Nephron (organoid): ENCODE measurements at regions not wholly inside any gene's neighbourhood (a gene's known extent, or its start where the extent isn't known, plus 50 kb on each side); places are given as distances from the start of the nearest gene placed in this dataset.

Experiments used
- H3K27ac Mint-ChIP-seq, 3 experiments: 2 replicates each; pipeline ENCODE4 v1.8.0; 2020; ENCODE audit warnings: mixed read lengths in 3 of 3, mild to moderate bottlenecking in 2 of 3, moderate library complexity in 1 of 3
- H3K27me3 Mint-ChIP-seq: 2 replicates; pipeline ENCODE4 v1.8.0; 2021; ENCODE audit warnings: low read depth, mild to moderate bottlenecking, moderate library complexity, mixed read lengths
- H3K36me3 Mint-ChIP-seq: 2 replicates; pipeline ENCODE4 v1.8.0; 2020; ENCODE audit warnings: low read depth, mixed read lengths
- H3K4me1 Mint-ChIP-seq: 2 replicates; pipeline ENCODE4 v1.8.0; 2020; ENCODE audit warnings: mixed read lengths
- H3K4me3 Mint-ChIP-seq, 3 experiments: 2 replicates each; pipeline ENCODE4 v1.8.0; 2020; ENCODE audit warnings: mild to moderate bottlenecking in 3 of 3, mixed read lengths in 3 of 3, moderate library complexity in 2 of 3
- H3K9me3 Mint-ChIP-seq: 2 replicates; pipeline ENCODE4 v1.8.0; 2020; ENCODE audit warnings: mixed read lengths
- CTCF ChIP-seq, 3 experiments: fragments of 200-600 bp; sonication (generic); IDR thresholded peaks; one replicate each; pipeline ENCODE4 v1.5.0; 2021; ENCODE audit warnings: antibody characterized with exemption in 3 of 3; ENCODE audit not compliant: unreplicated experiment in 3 of 3

GRCh38 chr20:6395695-6396094 lies 272.9 kb upstream of the FERMT1 start:
- TF ChIP-seq CTCF (IDR thresholded peaks at IDR 0.05; ENCODE audit: unreplicated experiment in 3 of 3): no peak
- Mint-ChIP-seq H3K4me3 (no peak overlapping the region), H3K27ac (no peak overlapping the region)

GRCh38 chr20:6388671-6389197 lies 265.9 kb upstream of the FERMT1 start:
- no peak for TF ChIP-seq CTCF (IDR thresholded peaks at IDR 0.05; ENCODE audit: unreplicated experiment in 3 of 3)
- no peaks in the 10 kb centered on the region for H3K4me1 Mint-ChIP-seq
- H3K9me3 Mint-ChIP-seq: no peaks in the 10 kb centered on the region
- H3K27me3 Mint-ChIP-seq: no peaks in the 10 kb centered on the region
- H3K27ac Mint-ChIP-seq: no peak overlapping the region
- no peaks in the 10 kb centered on the region for H3K36me3 Mint-ChIP-seq
- no peak overlapping the region for H3K4me3 Mint-ChIP-seq

More at GRCh38 chr20:6395695-6396094, 272.9 kb upstream of the FERMT1 start:
- Mint-ChIP-seq H3K27me3 (no peaks in the 10 kb centered on the region), H3K36me3 (no peaks in the 10 kb centered on the region), H3K9me3 (no peaks in the 10 kb centered on the region), H3K4me1 (no peaks in the 10 kb centered on the region)

GRCh38 chr20:6384956-6385486 lies 262.2 kb upstream of the FERMT1 start:
- H3K27me3 Mint-ChIP-seq: no peaks in the 10 kb centered on the region

GRCh38 chr20:6384380-6384779 lies 261.6 kb upstream of the FERMT1 start:
- Mint-ChIP-seq H3K27me3 (no peaks in the 10 kb centered on the region), H3K9me3 (no peaks in the 10 kb centered on the region), H3K4me3 (no peak overlapping the region), H3K27ac (no peak overlapping the region), H3K4me1 (no peaks in the 10 kb centered on the region), H3K36me3 (no peaks in the 10 kb centered on the region)
- TF ChIP-seq CTCF (IDR thresholded peaks at IDR 0.05; ENCODE audit: unreplicated experiment in 3 of 3): no peak

More at GRCh38 chr20:6384956-6385486, 262.2 kb upstream of the FERMT1 start:
- Mint-ChIP-seq H3K36me3 (no peaks in the 10 kb centered on the region), H3K27ac (no peak overlapping the region), H3K9me3 (no peaks in the 10 kb centered on the region), H3K4me1 (no peaks in the 10 kb centered on the region), H3K4me3 (no peak overlapping the region)
- no peak for TF ChIP-seq CTCF (IDR thresholded peaks at IDR 0.05; ENCODE audit: unreplicated experiment in 3 of 3)

- TF ChIP-seq CTCF (IDR thresholded peaks at IDR 0.05; ENCODE audit: unreplicated experiment in 3 of 3): peak; percentile 43 to 48 (median 43)
- H3K27me3 Mint-ChIP-seq: no peaks in the 10 kb centered on the region
- no peak overlapping the region for H3K27ac Mint-ChIP-seq
- H3K36me3 Mint-ChIP-seq: no peaks in the 10 kb centered on the region
- no peaks in the 10 kb centered on the region for H3K4me1 Mint-ChIP-seq
- no peak overlapping the region for H3K4me3 Mint-ChIP-seq
- H3K9me3 Mint-ChIP-seq: no peaks in the 10 kb centered on the region
Observed at GRCh38 chr20:6381887-6382286, 259.1 kb upstream of the FERMT1 start.

GRCh38 chr20:6362245-6362644 lies 239.4 kb upstream of the FERMT1 start:
- no peaks in the 10 kb centered on the region for H3K4me1 Mint-ChIP-seq
- no peaks in the 10 kb centered on the region for H3K27me3 Mint-ChIP-seq
- H3K9me3 Mint-ChIP-seq: peaks cover 2% of the 10 kb centered on the region
- no peak overlapping the region for H3K4me3 Mint-ChIP-seq
- H3K36me3 Mint-ChIP-seq: no peaks in the 10 kb centered on the region
- no peak for TF ChIP-seq CTCF (IDR thresholded peaks at IDR 0.05; ENCODE audit: unreplicated experiment in 3 of 3)
- no peak overlapping the region for H3K27ac Mint-ChIP-seq
